ENCODE measurements at regions not wholly inside any gene's neighbourhood (a gene's known extent, or its start where the extent isn't known, plus 50 kb on each side); places are given as distances from the start of the nearest gene placed in this dataset.

DNA sequence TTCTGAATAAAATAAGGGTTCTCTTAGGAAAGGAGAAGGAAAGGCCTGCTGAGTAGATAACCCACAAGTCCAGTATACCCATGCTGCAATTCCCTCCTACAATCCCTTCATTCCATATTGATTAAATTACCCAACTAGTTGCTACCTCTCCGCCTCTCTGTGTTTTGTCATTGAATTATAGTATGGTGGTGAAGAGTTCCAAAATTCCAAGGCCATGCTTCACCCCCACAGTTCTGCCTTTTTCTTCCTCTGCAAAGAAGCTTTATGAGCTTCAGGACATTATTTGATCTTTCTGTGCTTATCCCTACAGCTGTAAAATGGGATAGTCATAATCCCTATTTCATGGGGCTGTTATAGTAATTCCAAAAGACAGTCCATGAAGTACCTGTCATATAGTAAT is 215.6 kb downstream of the ACTL7B start:
- TF ChIP-seq, protein P1, sequence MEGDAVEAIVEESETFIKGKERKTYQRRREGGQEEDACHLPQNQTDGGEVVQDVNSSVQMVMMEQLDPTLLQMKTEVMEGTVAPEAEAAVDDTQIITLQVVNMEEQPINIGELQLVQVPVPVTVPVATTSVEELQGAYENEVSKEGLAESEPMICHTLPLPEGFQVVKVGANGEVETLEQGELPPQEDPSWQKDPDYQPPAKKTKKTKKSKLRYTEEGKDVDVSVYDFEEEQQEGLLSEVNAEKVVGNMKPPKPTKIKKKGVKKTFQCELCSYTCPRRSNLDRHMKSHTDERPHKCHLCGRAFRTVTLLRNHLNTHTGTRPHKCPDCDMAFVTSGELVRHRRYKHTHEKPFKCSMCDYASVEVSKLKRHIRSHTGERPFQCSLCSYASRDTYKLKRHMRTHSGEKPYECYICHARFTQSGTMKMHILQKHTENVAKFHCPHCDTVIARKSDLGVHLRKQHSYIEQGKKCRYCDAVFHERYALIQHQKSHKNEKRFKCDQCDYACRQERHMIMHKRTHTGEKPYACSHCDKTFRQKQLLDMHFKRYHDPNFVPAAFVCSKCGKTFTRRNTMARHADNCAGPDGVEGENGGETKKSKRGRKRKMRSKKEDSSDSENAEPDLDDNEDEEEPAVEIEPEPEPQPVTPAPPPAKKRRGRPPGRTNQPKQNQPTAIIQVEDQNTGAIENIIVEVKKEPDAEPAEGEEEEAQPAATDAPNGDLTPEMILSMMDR (IDR thresholded peaks at IDR 0.05), result no peak
- no peak for TF ChIP-seq POLR2A (IDR thresholded peaks at IDR 0.05)

All from adrenal gland (tissue), 5 donors.